Skin epidermis (tissue), 12 donors: ENCODE measurements at regions not wholly inside any gene's neighbourhood (a gene's known extent, or its start where the extent isn't known, plus 50 kb on each side); places are given as distances from the start of the nearest gene placed in this dataset.
"Not testable (repeated sequence)": the region's sequence is repeated elsewhere in the genome, so short reads cannot be mapped to it uniquely, and the experiment has no call there.

ENCODE experiments used
- H3K27ac ChIP-seq, 21 experiments: fragments of 200-600 bp; sonication (generic) in 11 of 21; one replicate each; pipeline ENCODE4 v1.5.0; 2020; ENCODE audit warnings: mild to moderate bottlenecking in 3 of 21, inconsistent platforms in 2 of 21, moderate library complexity in 2 of 21
- H3K4me3 ChIP-seq, 7 experiments: fragments of 200-600 bp; sonication (generic) in 2 of 7; one replicate each; pipeline ENCODE4 v1.5.0; 2020; ENCODE audit warnings: inconsistent platforms in 2 of 7, mild to moderate bottlenecking in 2 of 7, moderate library complexity in 1 of 7

DNA sequence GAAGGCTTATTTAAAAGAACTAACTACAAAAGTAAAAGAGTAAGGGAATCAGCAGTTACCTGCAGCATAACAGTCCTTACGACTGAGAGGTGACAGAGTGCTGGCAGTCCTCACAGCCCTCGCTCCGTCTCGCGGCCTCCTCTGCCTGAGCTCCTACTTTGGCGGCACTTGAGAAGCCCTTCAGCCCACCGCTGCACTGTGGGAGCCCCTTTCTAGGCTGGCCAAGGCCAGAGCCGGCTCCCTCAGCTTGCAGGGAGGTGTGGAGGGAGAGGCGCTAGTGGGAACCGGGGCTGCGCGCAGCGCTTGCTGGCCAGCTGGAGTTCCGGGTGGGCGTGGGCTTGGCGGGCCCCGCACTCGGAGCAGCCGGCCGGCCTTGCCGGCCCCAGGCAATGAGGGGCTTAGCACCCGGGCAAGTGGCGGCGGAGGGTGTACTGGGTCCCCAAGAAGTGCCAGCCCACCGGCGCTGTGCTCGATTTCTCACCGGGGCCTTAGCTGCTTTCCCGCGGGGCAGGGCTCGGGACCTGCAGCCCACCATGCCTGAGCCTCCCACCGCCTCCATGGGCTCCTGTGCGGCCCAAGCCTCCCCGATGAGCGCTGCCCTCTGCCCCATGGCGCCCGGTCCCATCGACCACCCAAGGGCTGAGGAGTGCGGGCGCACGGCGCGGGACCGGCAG, 285.7 kb upstream of the MAGI2 start:
- H3K4me3 ChIP-seq, H3K27ac ChIP-seq: not testable (repeated sequence)

- no peak overlapping the region for H3K27ac ChIP-seq
- H3K4me3 ChIP-seq: no peak overlapping the region
Measured at GRCh38 chr7:79736418-79736817, 283.0 kb upstream of the MAGI2 start.

GRCh38 chr7:79735012-79735411, 281.5 kb upstream of the MAGI2 start:
- Histone ChIP-seq H3K27ac (no peak overlapping the region), H3K4me3 (no peak overlapping the region)

GRCh38 chr7:79734181-79734580, 280.7 kb upstream of the MAGI2 start:
- no peak overlapping the region for H3K4me3 ChIP-seq
- H3K27ac ChIP-seq: no peak overlapping the region

GRCh38 chr7:79732535-79732934, 279.1 kb upstream of the MAGI2 start:
- Histone ChIP-seq H3K27ac (no peak overlapping the region), H3K4me3 (no peak overlapping the region)

DNA sequence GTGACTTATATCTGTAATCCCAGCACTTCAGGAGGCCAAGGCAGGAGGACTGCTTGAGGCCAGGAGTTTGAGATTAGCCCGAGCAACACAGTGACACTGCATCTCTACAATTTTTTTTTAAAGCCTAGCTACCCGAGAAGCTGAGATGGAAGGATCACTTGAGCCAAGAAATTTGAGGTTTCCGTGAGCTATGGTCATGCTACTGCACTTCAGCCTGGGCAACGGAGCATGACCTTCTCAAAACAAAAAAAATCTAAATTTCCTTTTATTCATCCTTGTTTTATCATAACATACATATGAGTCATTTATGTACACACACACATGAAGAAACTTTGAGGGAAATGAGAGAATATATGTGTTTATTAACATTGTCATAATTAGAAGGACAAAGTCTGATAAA, 277.5 kb upstream of the MAGI2 start:
- Histone ChIP-seq H3K4me3 (no peak overlapping the region), H3K27ac (no peak overlapping the region)

- Histone ChIP-seq H3K4me3 (no peak overlapping the region), H3K27ac (no peak overlapping the region)
Measured at GRCh38 chr7:79723833-79724618, 270.6 kb upstream of the MAGI2 start.

DNA sequence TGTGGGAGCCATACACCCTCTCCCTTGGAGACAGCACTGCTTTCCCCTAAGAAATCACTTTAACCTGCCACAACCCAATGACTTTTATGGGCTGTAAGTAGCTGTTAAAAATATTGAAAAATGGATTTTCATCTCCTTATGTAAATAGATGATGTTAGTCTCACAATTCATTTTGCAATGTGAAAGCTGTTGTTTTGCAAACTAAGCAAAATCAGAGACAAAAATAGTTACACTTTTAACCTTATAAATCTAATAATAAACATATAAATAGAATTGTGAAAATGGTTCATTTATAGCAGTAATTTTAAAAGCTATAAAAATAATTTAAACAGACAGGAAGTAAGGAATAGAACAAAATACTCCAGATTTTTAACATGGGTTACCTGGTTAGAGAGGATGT, 268.8 kb upstream of the MAGI2 start:
- H3K27ac ChIP-seq: no peak overlapping the region

DNA sequence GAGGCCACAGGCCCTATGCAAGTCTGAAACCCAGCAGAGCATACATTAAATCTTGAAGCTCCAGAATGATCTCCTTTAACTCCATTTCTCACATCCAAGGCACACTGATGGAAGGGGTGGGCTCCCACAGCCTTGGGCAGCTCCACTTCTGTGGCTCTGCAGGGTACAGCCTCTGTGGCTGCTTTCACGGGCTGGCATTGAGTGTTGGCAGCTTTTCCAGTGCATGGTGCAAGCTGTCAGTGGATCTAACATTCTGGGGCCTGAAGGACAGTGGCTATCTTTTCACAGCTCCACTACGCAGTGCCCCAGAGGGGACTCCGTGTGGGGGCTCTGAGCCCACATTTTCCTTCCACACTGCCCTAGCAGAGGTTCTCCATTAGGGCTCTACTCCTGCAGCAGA, 265.7 kb upstream of the MAGI2 start:
- Histone ChIP-seq H3K27ac (no peak overlapping the region), H3K4me3 (no peak overlapping the region)

More for the DNA sequence above, 268.8 kb upstream of the MAGI2 start:
- H3K4me3 ChIP-seq: no peak overlapping the region

DNA sequence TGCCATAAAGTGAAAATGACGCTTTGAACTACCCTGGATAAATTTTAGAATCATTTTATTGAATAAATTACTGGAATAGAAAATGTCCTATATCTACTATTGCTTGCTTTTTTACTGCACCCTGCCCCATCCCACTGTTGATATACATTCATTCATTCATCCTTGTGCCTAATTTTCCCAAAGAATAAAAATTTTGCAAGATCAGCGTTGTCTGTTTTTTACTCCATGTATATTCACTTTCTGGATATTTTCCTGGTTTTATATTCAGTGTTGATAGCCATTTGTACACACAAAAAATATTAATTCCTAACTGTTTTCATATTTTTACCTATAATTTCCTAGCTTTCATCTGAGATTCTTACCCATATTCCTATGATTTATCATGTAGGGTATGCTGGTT, 262.9 kb upstream of the MAGI2 start:
- no peak overlapping the region for H3K27ac ChIP-seq
- H3K4me3 ChIP-seq: no peak overlapping the region

DNA sequence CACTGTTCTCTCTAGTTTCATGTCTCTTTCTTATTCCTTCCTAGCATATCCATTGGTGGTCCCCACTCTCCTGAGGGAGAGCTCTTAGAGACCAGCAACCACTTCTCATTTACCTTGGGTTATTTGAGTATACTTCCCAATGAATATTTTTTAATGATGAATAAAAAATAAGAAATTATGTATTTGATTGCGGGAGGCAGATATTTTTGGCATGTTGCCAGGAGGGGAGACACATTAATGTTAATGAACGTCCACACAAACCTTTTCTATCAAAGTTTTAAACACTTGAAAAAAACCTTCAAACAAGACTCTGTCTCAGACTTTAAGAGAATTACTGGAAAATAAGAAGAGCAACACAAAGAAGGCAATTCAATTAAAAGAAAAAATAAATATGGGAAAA, 260.6 kb upstream of the MAGI2 start:
- H3K4me3 ChIP-seq: no peak overlapping the region
- no peak overlapping the region for H3K27ac ChIP-seq

- no peak overlapping the region for H3K4me3 ChIP-seq
- no peak overlapping the region for H3K27ac ChIP-seq
Measured at GRCh38 chr7:79713276-79713675, 259.8 kb upstream of the MAGI2 start.

GRCh38 chr7:79711660-79712059, 258.2 kb upstream of the MAGI2 start:
- no peak overlapping the region for H3K27ac ChIP-seq
- no peak overlapping the region for H3K4me3 ChIP-seq

- Histone ChIP-seq H3K4me3 (no peak overlapping the region), H3K27ac (no peak overlapping the region)
Measured at GRCh38 chr7:79709574-79710409, 256.3 kb upstream of the MAGI2 start.

DNA sequence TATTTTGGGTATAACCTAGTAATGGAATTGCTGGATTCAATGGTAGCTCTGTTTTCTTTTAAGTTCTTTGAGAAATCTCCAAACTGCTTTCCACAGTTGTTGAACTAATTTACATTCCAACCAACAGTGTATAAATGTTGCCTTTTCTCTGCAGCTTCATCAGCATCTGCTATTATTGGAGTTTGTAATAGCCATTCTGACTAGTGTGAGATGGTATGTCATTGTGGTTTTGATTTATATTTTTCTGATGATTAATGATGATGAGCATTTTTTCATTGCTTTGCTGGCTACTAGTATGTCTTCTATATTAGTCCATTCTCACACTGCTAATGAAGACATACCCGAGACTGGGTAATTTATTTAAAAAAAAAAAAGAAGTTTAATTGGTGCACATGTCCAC, 248.6 kb upstream of the MAGI2 start:
- Histone ChIP-seq H3K4me3 (no peak overlapping the region), H3K27ac (no peak overlapping the region)

DNA sequence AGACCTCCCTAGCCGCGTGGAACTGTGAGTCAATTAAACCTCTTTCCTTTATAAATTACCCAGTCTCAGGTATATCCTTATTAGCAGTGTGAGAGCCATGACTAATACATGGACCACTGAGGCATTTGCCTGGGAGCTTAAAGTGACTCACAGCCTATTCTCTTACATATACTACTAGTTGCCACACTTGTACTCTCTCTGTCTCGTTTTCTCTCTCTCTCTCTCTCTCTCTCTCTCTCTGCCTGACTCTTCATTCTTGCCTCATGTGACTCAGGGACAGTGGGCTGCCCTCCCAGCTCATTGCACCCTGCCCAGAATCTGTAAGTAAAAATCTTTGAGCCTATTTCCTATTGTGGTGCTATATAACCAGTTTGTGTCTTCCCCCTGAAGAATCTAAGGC, 238.5 kb upstream of the MAGI2 start:
- no peak overlapping the region for H3K27ac ChIP-seq
- H3K4me3 ChIP-seq: no peak overlapping the region

DNA sequence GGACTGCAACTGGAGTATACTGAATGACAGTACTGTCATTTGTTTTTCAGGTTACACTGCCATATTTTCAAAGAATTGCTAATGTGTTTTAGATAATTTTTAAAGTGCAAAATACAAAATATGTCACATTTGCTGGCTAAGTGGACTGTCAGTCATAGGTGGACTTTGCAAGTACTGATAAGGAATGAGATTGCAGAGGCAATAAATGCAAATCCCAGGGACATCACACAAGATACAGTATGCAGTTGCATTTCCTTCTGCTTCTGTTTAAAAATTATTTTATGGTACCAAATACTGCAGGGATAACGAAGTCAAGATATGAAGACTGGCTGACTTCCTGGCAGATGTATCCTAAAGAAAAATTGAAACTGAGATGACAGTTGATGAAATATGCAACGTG, 237.6 kb upstream of the MAGI2 start:
- no peak overlapping the region for H3K4me3 ChIP-seq
- H3K27ac ChIP-seq: no peak overlapping the region

DNA sequence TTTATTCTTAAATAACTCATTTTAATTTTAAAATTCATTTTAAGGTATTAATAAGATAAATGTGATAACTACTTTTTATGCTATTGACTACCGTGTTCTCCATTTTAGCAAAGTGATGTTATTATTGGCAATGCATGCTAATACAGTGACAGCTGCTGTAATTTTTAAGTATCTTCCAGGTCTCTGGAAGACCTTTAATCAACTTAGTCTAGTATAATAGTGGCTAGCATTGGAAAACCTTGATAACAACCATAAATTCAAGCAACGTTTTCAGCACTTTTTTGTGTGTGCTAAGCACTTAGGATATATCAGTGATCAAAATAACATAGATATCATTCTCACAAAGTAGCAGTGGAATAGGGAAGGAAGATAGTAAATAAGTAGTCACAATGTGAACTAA, 230.9 kb upstream of the MAGI2 start:
- Histone ChIP-seq H3K4me3 (no peak overlapping the region), H3K27ac (no peak overlapping the region)

DNA sequence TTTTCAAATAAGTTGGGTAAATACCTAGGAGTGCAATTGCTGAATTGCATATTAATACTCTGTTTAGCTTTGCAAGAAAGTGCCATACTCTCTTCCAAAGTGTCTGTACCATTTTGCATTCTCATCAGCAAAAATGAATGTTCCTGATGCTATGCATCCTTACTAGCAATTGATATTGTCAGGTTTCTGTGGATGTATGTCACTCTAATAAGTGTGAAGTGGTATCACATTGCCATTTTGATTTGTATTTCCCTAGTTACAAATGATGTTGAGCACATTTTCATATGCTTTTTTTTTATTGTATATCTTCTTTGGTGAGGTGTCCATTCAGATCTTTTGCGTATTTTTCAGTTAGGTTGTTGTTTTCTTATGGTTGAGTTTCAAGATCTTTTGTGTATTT, 230.4 kb upstream of the MAGI2 start:
- H3K4me3 ChIP-seq: no peak overlapping the region
- H3K27ac ChIP-seq: no peak overlapping the region

- H3K4me3 ChIP-seq: no peak overlapping the region
- no peak overlapping the region for H3K27ac ChIP-seq
Measured at GRCh38 chr7:79683185-79683890, 229.9 kb upstream of the MAGI2 start.
